OCI-LY1 (cell line): ENCODE measurements at regions not wholly inside any gene's neighbourhood (a gene's known extent, or its start where the extent isn't known, plus 50 kb on each side); places are given as distances from the start of the nearest gene placed in this dataset.

ENCODE experiments used
- H2AFZ ChIP-seq: fragments of 200-600 bp; sonication (generic), shearing (Covaris generic); 2 replicates; pipeline ENCODE4 v1.6.0; 2014; ENCODE audit warnings: antibody characterized with exemption, mild to moderate bottlenecking, low read length
- H3F3A ChIP-seq: fragments of 200-600 bp; sonication (generic), shearing (Covaris generic); 2 replicates; pipeline ENCODE4 v1.6.0; 2014; ENCODE audit warnings: mild to moderate bottlenecking, antibody characterized with exemption, low read length, moderate library complexity; ENCODE audit not compliant: insufficient read depth
- H3K27ac ChIP-seq: fragments of 200-600 bp; sonication (generic); 2 replicates; pipeline ENCODE4 v1.5.1; 2014; ENCODE audit warnings: low read length, mixed run types, mild to moderate bottlenecking, low read depth; ENCODE audit not compliant: poor library complexity, severe bottlenecking
- H3K27me3 ChIP-seq: fragments of 200-600 bp; sonication (generic); 2 replicates; pipeline ENCODE4 v1.6.0; 2014; ENCODE audit warnings: antibody characterized with exemption, mild to moderate bottlenecking, low read length, moderate library complexity; ENCODE audit not compliant: insufficient read depth
- H3K36me3 ChIP-seq: fragments of 200-600 bp; sonication (generic); 2 replicates; pipeline ENCODE4 v1.6.1; 2014; ENCODE audit warnings: mild to moderate bottlenecking, antibody characterized with exemption, low read length, moderate library complexity, mixed read lengths; ENCODE audit not compliant: insufficient read depth
- H3K4me1 ChIP-seq: fragments of 200-600 bp; sonication (generic); 2 replicates; pipeline ENCODE4 v1.5.1; 2014; ENCODE audit warnings: mild to moderate bottlenecking, low read length, moderate library complexity; ENCODE audit not compliant: insufficient read depth, severe bottlenecking
- H3K4me2 ChIP-seq: fragments of 200-600 bp; sonication (generic), shearing (Covaris generic); 2 replicates; pipeline ENCODE4 v1.6.1; 2014; ENCODE audit warnings: low read length
- H3K4me3 ChIP-seq: fragments of 200-600 bp; sonication (generic); 2 replicates; pipeline ENCODE4 v1.5.1; 2014; ENCODE audit warnings: low read length, low read depth, mild to moderate bottlenecking, mixed read lengths; ENCODE audit not compliant: poor library complexity, severe bottlenecking
- H3K79me2 ChIP-seq: fragments of 200-600 bp; shearing (Covaris generic); 2 replicates; pipeline ENCODE4 v1.6.1; 2016; ENCODE audit warnings: mixed run types, low read length, mixed read lengths; ENCODE audit not compliant: insufficient read depth
- H3K9ac ChIP-seq: fragments of 200-600 bp; sonication (generic), shearing (Covaris generic); 2 replicates; pipeline ENCODE4 v1.6.1; 2014; ENCODE audit warnings: mild to moderate bottlenecking, low read length, mixed read lengths
- H3K9me2 ChIP-seq: fragments of 200-600 bp; sonication (generic), shearing (Covaris generic); 2 replicates; pipeline ENCODE4 v1.6.1; 2014; ENCODE audit warnings: low read depth, mild to moderate bottlenecking, low read length, mixed read lengths
- H3K9me3 ChIP-seq: fragments of 200-600 bp; shearing (Covaris generic); 2 replicates; pipeline ENCODE4 v1.6.1; 2014; ENCODE audit warnings: low read length, mixed read lengths
- H4K20me1 ChIP-seq: fragments of 200-600 bp; sonication (generic), shearing (Covaris generic); 2 replicates; pipeline ENCODE4 v1.6.0; 2016; ENCODE audit warnings: mild to moderate bottlenecking, low read length; ENCODE audit not compliant: insufficient read depth
- CTCF ChIP-seq: fragments of 200-600 bp; sonication (generic), shearing (Covaris generic); IDR thresholded peaks from 2 replicates; pipeline ENCODE4 v1.5.1; 2017; ENCODE audit warnings: mild to moderate bottlenecking, antibody characterized with exemption, low read length, moderate library complexity, mixed read lengths
- EZH2 ChIP-seq: fragments of 200-600 bp; sonication (generic), shearing (Covaris generic); IDR thresholded peaks from 2 replicates; pipeline ENCODE4 v1.8.0; 2017; ENCODE audit warnings: borderline replicate concordance, mixed run types, mild to moderate bottlenecking, antibody characterized with exemption, low read length, moderate library complexity, mixed read lengths

GRCh38 chr11:37811349-37811748 lies 1213.3 kb upstream of the RAG2 start:
- no peaks in the 10 kb centered on the region for H3F3A ChIP-seq
- H3K4me2 ChIP-seq: no peak overlapping the region
- no peaks in the 10 kb centered on the region for H3K36me3 ChIP-seq
- H3K9ac ChIP-seq: no peak overlapping the region
- H3K27me3 ChIP-seq: no peaks in the 10 kb centered on the region
- no peaks in the 10 kb centered on the region for H3K9me3 ChIP-seq
- no peaks in the 10 kb centered on the region for H4K20me1 ChIP-seq
- no peaks in the 10 kb centered on the region for H3K79me2 ChIP-seq
- H3K9me2 ChIP-seq: no peaks in the 10 kb centered on the region
- H3K27ac ChIP-seq: no peak overlapping the region
- TF ChIP-seq EZH2: no peak
- TF ChIP-seq CTCF: no peak
- no peak overlapping the region for H3K4me3 ChIP-seq
- no peak overlapping the region for H2AFZ ChIP-seq
- no peaks in the 10 kb centered on the region for H3K4me1 ChIP-seq

GRCh38 chr11:37804666-37805065 lies 1206.6 kb upstream of the RAG2 start:
- Histone ChIP-seq H3K9me3 (no peaks in the 10 kb centered on the region), H3K4me1 (no peaks in the 10 kb centered on the region)
- TF ChIP-seq EZH2: no peak
- TF ChIP-seq CTCF: no peak

GRCh38 chr11:37788141-37788877 lies 1190.3 kb upstream of the RAG2 start:
- no peaks in the 10 kb centered on the region for H4K20me1 ChIP-seq

More at GRCh38 chr11:37804666-37805065, 1206.6 kb upstream of the RAG2 start:
- Histone ChIP-seq H2AFZ (no peak overlapping the region), H3F3A (no peaks in the 10 kb centered on the region), H3K9ac (no peak overlapping the region), H3K9me2 (no peaks in the 10 kb centered on the region), H3K27ac (no peak overlapping the region), H3K4me3 (no peak overlapping the region), H3K36me3 (no peaks in the 10 kb centered on the region), H3K27me3 (no peaks in the 10 kb centered on the region), H3K4me2 (no peak overlapping the region), H4K20me1 (no peaks in the 10 kb centered on the region), H3K79me2 (no peaks in the 10 kb centered on the region)

More at GRCh38 chr11:37788141-37788877, 1190.3 kb upstream of the RAG2 start:
- no peak overlapping the region for H3K9ac ChIP-seq
- H3K36me3 ChIP-seq: no peaks in the 10 kb centered on the region
- no peaks in the 10 kb centered on the region for H3K4me1 ChIP-seq
- no peak overlapping the region for H3K4me2 ChIP-seq
- no peak overlapping the region for H2AFZ ChIP-seq
- no peak for TF ChIP-seq EZH2
- TF ChIP-seq CTCF: no peak
- H3K27ac ChIP-seq: no peak overlapping the region
- H3K79me2 ChIP-seq: no peaks in the 10 kb centered on the region
- no peaks in the 10 kb centered on the region for H3F3A ChIP-seq
- H3K9me3 ChIP-seq: no peaks in the 10 kb centered on the region
- H3K4me3 ChIP-seq: no peak overlapping the region
- no peaks in the 10 kb centered on the region for H3K9me2 ChIP-seq
- no peaks in the 10 kb centered on the region for H3K27me3 ChIP-seq
